ENCODE measurements at regions not wholly inside any gene's neighbourhood (a gene's known extent, or its start where the extent isn't known, plus 50 kb on each side); places are given as distances from the start of the nearest gene placed in this dataset.

GRCh38 chr15:47246317-47246716 lies 471.0 kb upstream of the SEMA6D start:
- TF ChIP-seq, protein P1, sequence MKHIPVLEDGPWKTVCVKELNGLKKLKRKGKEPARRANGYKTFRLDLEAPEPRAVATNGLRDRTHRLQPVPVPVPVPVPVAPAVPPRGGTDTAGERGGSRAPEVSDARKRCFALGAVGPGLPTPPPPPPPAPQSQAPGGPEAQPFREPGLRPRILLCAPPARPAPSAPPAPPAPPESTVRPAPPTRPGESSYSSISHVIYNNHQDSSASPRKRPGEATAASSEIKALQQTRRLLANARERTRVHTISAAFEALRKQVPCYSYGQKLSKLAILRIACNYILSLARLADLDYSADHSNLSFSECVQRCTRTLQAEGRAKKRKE (CRISPR knock-in tag; IDR thresholded peaks at IDR 0.05; ENCODE audit: low read depth) = no peak
- TF ChIP-seq, protein P2, sequence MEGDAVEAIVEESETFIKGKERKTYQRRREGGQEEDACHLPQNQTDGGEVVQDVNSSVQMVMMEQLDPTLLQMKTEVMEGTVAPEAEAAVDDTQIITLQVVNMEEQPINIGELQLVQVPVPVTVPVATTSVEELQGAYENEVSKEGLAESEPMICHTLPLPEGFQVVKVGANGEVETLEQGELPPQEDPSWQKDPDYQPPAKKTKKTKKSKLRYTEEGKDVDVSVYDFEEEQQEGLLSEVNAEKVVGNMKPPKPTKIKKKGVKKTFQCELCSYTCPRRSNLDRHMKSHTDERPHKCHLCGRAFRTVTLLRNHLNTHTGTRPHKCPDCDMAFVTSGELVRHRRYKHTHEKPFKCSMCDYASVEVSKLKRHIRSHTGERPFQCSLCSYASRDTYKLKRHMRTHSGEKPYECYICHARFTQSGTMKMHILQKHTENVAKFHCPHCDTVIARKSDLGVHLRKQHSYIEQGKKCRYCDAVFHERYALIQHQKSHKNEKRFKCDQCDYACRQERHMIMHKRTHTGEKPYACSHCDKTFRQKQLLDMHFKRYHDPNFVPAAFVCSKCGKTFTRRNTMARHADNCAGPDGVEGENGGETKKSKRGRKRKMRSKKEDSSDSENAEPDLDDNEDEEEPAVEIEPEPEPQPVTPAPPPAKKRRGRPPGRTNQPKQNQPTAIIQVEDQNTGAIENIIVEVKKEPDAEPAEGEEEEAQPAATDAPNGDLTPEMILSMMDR (IDR thresholded peaks at IDR 0.05) = no peak
- TF ChIP-seq SREBF2 (IDR thresholded peaks at IDR 0.05) (no peak), USF2 (IDR thresholded peaks at IDR 0.05) (no peak), ESRRA (IDR thresholded peaks at IDR 0.05; ENCODE audit: borderline replicate concordance, low read length) (no peak), SMC3 (IDR thresholded peaks at IDR 0.05) (no peak)

Data from A549 (cell line).